ENCODE measurements at regions not wholly inside any gene's neighbourhood (a gene's known extent, or its start where the extent isn't known, plus 50 kb on each side); places are given as distances from the start of the nearest gene placed in this dataset.
"Not testable (repeated sequence)": the region's sequence is repeated elsewhere in the genome, so short reads cannot be mapped to it uniquely, and the experiment has no call there.

DNA sequence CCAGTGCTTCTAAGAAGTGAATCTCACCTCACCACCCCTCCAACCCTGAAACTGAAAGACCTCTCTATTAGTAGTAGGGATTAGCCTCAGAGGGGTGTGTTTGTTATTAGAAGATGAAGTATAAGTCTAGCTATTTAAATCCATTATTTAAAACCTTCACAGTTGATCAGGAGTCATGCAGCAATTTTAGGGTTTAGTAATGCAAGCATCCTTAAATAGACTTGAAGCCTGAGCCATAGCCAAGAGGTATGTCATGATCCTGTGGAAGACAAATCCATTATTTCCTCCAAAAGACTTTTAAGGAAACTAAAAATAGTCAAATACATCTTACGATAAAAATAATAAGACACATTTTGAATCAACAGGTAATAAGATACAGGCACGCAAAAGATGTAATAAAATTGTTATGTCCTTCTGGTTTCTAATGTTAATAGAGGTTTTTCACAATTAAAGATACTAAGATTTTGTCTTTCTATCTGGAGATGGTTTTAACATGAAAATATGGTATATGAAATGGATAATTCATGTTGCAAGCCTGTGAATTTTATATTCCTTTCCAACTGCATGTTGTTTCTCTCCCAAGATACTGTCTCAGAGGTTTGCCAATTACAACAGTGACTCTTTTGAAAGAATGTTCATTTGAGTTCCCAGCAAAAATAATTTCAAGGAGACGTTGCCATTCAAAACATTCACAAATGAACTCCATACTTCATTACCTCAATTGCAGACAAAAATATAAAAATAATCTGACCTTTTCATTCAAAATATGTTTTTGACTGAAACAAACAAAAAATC lies 68.0 kb downstream of the LUZP4 start:
- no peak for DNase-seq

DNA sequence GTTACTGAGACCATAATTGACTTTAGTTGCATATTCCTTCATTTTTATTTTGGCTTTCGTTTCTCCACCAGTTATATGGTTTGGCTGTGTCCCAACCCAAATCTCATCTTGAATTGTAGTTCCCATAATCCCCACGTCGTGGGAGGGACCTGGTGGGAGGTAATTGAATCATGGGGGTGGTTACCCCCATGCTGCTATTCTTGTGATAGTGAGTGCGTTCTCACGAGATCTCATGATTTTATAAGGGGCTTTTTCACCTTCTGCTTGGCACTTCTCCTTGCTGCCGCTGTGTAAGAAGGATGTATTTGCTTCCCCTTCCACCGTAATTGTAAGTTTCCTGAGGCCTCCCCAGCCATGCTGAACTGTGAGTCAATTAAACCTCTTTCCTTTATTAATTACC lies 70.0 kb downstream of the LUZP4 start:
- not testable (repeated sequence) for DNase-seq

DNA sequence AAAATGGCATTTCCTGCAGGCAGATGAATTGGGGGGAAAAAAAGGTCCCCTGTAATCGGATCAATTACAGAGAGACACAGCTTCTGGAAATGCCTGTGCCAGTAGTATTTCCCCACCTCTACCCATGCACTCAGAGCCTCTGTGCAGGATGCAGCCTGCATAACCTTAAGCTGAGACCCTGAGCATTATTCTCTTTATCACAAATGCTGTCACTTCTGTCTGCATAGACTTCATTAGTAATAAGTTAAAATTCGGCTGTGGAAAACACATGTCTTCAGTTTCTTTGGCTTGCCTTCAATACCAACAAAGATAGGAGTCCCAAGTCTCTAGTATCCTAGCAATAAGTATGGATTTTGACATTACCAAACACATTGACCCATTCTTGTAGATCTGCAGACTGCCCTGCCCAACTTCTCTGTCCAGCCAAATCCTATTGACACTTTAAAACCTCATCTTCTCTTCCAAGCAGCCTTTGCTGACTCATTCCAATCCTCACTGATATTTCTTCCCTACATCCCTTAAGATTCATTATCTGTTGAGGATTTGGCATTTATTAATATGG lies 70.8 kb downstream of the LUZP4 start:
- DNase-seq: no peak

DNA sequence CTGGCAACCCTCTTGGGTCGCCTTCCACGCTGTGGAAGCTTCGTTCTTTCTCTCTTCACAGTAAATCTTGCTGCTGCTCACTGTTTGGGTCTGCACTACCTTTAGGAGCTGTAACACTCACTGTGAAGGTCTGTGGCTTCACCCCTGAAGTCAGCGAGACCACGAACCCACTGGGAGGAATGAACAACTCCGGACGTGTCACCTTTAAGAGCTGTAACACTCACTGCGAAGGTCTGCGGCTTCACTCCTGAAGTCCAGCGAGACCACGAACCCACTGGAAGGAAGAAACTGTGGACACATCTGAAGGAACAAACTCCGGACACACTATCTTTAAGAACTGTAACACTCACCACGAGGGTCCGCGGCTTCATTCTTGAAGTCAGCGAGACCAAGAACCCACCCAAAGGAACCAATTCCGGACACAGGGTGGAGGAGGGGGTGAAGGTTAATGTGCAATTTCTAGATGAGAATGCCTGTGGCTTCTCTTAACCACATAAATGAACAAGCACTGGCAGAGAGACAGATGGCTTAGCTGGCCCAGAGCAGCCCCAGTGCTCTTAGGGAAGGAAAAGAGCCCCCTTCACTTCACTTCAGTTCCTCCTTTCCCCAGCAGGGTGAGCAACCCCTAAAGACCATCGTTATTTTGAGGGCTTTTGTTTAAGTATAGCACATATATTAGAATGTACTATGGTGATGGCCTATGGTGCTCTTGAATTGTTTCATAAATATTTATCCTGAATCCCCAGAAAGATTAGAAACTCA lies 73.0 kb downstream of the LUZP4 start:
- DNase-seq: peak; percentile 8

DNA sequence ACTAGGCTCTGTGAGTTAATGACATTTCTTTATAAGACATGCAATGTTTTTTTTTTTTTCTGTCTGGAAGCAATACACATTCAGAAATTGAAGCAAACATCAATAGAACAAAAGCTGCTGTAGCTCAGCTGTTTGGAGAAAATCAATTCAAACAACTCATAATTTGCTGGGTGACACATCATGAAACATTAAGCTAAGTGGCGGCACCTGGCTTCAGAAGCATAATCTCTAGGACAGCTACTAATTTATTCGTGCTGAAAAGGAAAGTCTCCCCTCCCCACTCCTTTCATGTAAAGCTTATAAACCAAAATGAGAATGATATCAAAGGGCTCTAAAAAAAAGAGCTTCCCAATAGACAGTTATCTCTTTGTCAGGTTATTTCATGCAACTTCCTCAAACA lies 73.9 kb downstream of the LUZP4 start:
- DNase-seq: peak; percentile 35

DNA sequence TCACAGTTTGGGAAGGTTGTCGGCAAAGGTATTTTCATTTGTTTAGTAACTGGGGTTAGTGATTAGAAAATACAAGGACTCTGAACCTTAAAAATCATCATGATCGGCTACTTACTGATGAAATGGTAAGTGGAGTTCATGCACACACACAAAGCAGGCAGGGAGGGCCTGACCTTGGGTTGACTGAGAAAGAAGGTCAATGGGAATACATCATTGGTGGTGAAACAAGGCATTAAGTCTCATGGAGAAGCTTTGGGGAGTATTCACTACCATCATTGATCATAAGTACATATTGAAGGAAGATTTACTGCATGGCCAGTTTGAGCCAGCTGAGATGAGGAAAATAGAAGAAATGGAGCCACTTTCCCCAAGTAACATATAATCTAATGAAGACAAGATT lies 74.4 kb downstream of the LUZP4 start:
- DNase-seq: no peak

DNA sequence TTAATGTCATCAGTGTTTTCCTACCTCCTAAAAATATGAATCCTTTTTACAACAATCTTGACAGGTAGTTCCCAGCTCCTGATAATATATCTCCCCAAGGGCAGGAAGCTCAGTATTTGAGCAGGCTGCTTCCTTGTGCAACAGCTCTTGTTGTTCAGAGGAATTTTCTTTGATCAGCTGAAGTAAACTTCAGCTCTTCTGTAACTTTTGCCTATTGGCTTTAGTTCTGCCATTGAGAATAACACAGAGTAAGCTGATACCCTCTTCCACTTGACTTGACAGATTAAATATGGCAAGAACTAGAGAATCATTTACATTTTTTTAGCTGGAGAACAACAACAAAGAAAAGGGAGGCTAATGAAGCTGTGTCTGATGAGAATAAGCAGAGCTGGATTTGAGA lies 75.2 kb downstream of the LUZP4 start:
- DNase-seq: no peak

DNA sequence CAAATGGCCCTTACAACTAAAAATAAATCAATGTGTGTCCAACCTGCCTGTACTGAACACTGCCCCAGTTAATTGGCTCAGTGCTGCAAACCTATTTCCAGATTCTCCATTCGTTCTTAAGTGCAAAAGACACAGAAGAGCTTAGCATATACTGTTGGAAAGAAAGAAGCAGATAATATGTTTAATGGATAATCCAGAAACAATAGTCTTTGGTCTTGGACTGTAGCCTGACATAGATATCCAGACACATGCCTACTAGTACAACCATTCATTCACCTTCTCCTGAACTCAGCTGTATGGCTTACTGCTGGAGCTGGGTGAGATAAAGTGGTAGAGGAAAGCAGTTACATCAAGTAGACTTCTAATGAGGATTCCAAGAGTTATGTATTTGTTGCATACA lies 77.0 kb downstream of the LUZP4 start:
- no peak for DNase-seq

DNA sequence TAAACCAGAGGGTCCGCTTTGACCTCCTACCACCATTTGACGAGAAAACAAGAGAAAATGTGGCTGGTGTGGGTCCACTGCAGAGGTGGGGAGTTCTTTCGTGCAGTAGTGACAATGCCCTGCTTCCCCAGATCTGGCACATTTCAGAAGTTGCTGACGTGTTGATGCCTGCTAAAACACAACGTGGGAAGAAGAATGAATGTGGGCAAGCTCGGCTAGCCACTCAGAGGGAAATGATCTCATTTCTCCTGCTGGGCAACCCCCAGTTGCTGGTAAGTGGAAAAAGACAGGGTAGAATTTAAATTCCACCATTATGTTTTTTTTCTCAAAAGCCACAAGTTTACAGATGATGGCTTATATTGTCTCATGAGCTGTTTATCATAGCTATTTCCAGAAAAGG lies 77.9 kb downstream of the LUZP4 start:
- no peak for DNase-seq

DNA sequence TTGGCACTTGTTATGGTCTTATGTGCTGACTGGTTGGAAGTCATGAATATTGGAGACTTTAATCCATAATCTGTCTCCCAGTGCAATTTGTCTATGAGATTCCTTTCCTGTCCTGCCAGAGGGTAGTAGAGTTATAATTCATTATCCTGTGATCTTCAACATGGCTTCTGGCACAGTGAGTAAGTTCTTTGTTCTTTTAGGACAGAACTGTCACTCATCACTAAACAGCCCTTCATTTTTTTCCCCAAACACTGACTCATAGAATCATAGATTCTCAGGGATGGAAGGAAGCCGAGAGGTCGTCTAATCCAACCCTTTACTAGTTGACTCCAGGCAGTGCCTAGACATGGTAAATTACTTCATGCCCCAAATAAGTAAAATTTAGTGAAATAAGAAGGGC lies 78.4 kb downstream of the LUZP4 start:
- DNase-seq: no peak

DNA sequence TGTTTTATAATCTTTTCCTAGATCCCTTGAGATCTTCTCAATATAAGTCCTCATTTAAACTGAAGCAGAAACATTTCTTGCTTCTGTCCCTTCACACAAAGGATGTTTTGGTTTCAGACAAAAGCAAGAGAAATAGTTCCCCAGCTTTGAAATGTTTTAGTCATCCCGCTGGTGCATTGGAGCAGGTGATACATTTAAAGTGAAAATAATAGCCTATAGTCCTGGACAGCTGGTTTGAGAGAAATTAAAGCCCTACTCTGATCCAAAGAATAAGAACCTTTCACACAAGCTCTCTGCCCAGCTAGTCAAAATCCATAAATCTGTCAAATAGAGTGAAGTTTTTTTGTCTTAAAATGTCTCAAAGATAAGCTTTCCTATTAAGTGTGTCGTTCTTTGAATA lies 79.4 kb downstream of the LUZP4 start:
- DNase-seq: no peak

DNA sequence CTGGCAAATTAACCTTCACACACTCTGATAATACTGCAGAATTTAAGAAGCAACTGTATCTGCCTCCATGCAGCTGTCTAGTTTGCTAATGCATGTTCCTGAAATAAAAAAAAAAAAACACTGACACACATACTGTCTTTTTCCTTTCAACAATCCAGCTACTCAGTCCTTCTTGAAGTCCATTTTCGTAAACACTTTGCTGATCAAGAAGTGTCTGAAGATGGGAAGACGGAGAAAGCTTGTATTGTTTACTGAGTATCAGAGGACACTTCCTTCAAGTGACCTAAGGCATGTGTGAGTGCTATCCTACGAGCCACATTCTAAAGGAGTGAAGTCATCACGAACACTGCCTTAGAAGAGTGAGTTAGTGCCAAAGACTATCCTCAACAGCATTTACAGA lies 82.6 kb downstream of the LUZP4 start:
- DNase-seq: no peak

DNA sequence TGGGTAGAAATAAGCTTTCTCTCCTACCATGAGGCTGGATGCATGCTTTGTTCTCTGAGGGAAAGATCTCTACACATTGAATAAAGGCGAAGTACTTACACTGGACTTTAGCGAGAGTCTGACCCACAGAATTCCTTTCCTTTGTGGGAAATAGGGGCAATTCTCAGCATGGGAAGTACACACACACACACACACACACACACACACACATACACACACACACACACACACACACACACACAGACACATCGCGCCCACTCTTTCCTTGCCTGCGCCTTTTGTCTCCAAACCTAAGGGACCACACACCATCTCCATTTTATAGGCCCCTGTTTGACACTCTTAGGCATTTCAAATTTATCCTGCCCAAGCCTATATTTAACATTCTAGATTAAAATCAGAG lies 83.8 kb downstream of the LUZP4 start:
- DNase-seq: no peak

DNA sequence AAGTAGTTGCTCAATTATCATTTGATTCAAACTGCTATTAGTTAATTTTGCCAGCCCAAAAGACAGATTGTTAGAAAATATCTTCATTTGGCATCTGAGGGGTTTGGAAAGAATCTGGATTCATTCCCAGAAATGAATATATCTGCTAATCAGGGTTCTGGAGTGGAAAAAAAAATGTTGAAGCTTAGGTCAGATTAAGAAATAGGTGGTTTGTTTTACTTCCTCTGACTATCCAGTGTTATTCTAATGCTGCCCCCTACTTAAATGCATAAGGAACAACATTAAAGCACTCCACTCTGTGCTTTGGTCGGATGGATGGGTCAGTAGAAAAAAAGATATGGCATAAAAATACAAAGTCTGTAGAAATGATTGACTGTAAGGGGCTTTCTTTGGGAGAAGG lies 89.0 kb downstream of the LUZP4 start:
- DNase-seq: no peak

DNA sequence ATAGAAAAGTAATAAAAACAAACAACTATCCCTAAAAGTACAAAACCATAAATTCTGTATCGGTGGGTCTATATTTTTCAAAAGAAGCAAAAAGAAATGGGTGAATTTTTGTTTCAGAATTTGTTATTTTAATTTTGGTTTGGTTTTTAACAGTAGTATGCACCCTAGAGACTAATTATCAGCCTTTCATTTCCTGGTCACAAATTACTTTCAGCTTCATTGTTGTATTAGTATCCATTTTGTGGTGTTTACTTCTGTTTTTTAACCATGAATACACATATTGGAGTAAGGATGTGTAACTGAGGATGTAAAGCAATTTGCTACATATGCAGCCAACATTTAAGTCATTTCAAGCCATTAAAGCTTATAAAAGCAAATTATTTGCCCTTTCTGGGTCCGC lies 97.8 kb downstream of the LUZP4 start:
- DNase-seq: no peak

DNA sequence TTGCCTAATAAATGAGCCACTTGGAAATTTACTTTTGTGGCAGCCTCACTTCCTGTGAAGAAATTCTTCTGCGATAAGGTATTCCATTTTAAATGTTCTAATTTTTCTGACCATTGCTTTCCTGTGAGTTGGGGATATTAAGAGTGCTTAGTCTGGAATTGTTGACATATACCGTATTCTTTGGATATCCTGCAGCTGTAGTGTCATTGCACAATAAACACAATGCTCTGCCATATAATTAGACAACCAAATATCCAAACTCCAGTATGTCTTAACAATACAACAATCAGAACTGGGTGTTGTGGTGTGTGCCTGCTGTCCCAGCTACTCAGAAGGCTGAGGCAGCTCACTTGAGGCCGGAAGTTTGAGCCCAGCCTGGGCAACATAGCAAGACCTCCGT lies 99.4 kb downstream of the LUZP4 start:
- DNase-seq: no peak

DNA sequence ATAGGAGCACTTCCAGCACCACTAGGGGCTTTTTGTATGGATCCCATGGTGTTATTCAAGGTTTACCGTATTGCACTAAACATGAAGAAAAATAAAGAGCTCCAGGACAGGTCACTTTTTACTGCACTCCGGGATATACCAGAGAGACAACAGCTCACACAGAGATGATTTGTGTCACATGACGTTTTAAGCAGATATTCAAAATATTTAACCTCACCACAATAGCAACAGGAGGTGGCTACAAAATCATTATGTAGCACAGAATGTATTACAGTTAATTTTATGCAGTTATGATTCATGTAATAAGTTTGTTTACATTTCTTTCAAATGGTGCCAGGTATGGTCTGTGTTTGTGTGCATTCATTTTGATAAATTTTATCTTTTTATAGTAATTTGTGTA lies 100.6 kb downstream of the LUZP4 start:
- DNase-seq: no peak

DNA sequence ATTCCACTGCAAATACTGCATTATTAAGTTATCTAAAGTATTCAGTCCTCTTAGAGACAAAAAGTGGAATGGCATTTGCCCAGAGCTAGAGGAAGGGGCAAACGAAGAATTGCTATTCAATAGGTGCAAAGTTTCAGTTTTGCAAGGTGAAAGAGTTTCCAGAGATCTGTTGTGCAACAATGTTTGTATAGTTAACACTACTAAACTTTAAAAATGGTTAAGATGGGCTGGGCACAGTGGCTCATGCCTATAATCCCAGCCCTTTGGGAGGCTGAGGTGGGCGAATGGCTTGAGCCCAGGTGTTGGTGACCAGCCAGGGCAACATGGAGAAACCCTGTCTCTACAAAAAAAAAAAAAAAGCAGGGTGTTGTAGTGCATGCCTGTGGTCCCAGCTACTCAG lies 102.5 kb downstream of the LUZP4 start:
- DNase-seq: no peak

DNA sequence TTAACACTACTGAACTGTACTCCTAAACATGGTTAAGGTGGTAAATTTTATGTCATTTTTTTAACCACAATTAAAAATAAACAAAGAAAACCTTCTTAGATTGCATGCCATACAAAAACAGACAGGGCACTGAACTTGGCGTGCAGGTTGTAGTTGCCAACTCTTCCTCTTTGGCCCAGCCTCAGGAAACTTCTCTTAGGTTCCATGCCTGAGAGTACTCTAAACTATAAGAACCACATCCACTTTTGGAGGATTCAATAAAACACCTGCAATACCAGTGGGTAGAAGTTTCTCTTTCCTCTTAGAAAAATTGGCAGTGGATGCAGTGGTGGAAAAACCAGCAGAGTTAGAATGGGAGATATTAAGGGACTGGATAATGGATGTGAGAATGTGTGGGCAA lies 103.4 kb downstream of the LUZP4 start:
- no peak for DNase-seq

DNA sequence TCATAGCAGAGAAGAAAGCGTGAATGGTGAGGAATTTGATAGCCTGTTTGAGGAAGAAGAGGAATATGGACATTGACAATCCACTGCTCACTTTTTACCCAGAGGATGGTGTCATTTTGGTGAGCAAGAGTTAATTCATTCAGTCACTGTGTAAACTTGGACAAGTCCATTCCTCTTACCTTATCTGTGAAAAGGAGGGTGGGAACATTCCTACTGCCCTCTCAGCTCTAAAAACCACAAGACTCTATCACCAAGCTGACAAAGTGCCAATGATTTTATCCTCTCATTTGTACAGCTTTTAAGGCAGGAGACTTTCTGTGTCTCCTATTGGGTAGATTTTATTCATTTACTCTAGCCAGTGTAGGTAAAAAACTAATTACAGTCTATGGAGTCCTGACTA lies 103.8 kb downstream of the LUZP4 start:
- DNase-seq: no peak

DNA sequence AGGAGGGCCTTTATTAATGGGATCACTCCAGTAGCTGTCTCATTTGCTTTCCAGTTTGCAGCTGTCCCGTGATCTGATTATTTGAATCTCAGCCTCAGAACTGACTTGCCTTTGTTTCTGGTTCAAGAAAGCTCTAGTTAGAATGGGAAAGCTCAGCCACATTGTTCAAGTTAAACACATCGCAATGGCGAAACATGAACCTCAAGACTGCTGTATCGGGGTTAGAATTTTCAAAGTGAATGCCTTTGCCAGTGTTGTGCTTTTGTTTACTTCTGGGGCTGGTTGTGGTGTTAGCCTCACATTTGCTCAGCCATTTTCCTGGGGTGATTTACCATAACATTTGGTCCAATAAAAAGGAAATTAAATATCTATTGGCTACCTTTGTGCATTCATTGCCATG lies 105.3 kb downstream of the LUZP4 start:
- DNase-seq: not testable (repeated sequence)

DNA sequence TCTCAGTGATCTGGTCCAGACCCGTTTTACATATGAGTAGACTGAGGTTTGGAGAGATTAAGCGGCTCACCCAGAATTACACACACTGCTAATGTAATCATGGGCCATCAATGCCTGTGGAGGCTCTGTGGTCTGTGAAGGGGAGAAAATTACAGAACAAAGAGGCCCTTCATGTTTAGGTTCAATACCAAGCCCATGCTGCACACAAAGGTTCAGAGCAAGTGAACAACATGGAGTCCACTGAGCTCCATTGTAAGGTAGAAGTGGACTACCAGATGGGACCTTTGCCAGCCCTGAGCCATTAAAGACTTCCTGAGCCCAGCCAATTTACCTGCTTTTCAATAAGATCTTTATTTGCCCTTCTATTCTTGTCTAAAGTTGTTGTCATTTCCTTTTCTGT lies 109.8 kb downstream of the LUZP4 start:
- DNase-seq: no peak

DNA sequence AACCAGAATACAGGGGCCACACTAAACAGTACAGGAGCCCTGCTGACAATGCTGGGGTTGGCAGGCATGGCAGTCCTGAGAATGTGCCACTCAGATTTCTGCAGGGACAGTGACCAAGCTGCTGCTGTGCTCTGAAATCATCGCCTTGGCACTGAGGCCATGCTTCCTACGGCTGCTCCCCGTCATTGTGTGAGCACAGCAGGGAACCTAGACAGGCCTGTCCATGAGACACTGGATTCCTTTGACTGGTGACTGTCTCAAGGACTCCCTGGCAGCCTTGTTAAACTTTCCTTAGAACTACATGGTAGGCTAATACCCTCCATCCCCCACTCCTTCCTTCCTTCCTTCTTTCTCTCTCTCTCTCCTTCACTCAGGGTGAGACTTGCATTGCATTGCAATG lies 111.4 kb downstream of the LUZP4 start:
- DNase-seq: no peak

DNA sequence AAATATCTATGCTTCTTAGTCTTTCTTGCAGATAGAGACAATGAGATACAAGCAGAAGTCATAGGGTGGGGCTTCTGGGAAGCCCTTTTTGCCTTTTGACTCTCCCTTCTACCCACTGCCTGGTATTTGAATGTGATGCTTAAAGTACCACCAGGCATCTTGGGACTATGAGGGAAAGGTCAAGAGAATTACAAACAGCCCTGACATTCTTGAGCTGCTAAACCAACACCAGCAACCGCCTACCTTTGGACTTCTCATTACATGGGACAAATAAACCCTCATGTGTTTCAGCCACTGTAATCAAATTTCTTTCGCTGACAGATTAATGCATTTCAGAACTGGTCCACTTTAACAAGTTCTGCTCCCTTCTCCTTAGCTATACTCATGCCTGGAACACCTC lies 112.8 kb downstream of the LUZP4 start:
- no peak for DNase-seq
